Activated CD8-positive, alpha-beta T cell treated with anti-CD3 and anti-CD28 coated beads for 36 hours (primary cell): ENCODE measurements at regions not wholly inside any gene's neighbourhood (a gene's known extent, or its start where the extent isn't known, plus 50 kb on each side); places are given as distances from the start of the nearest gene placed in this dataset.

ENCODE experiments used
- ATAC-seq: fragments of 200-7000 bp; cut with Tn5 transposase; one replicate; pipeline ENCODE4 v1.10.0; 2021; ENCODE audit warnings: mild to moderate bottlenecking, moderate library complexity
- CTCF ChIA-PET: fragments of 350-600 bp; sonication (Branson Sonifier 250); formaldehyde crosslinking; loops from one replicate; lab custom pipeline; 2021; ENCODE audit warnings: antibody characterized with exemption; lab: Charles Lee
- POLR2A ChIA-PET: fragments of 350-600 bp; sonication (Branson Sonifier 250); formaldehyde crosslinking; loops from one replicate; lab custom pipeline; 2021; ENCODE audit warnings: antibody characterized with exemption; lab: Charles Lee
- DNase-seq: peaks from one replicate; pipeline ENCODE4 v3.0.0-alpha.2; 2020
- H3K27ac Mint-ChIP-seq: one replicate; pipeline ENCODE4 v1.8.0; 2021; ENCODE audit warnings: mild to moderate bottlenecking, mixed read lengths
- H3K27me3 Mint-ChIP-seq: one replicate; pipeline ENCODE4 v1.8.0; 2021; ENCODE audit warnings: mixed read lengths
- H3K36me3 Mint-ChIP-seq: one replicate; pipeline ENCODE4 v1.8.0; 2021; ENCODE audit warnings: low read depth, mixed read lengths
- H3K4me1 Mint-ChIP-seq: one replicate; pipeline ENCODE4 v1.8.0; 2021; ENCODE audit warnings: low read depth, mixed read lengths
- H3K4me3 Mint-ChIP-seq: one replicate; pipeline ENCODE4 v1.8.0; 2021; ENCODE audit warnings: mild to moderate bottlenecking, moderate library complexity, mixed read lengths
- H3K9me3 Mint-ChIP-seq: one replicate; pipeline ENCODE4 v1.8.0; 2021; ENCODE audit warnings: mixed read lengths
- CTCF ChIP-seq: fragments of 200-600 bp; IDR thresholded peaks from one replicate; pipeline ENCODE4 v1.8.0; 2022; ENCODE audit warnings: antibody characterized with exemption, mild to moderate bottlenecking
- intact Hi-C: fragments of 100-400 bp; cut with micrococcal nuclease; formaldehyde crosslinking; loops from one replicate; pipeline ENCODE4 v1.10.0; 2022

- Mint-ChIP-seq H3K27me3 (no peaks in the 10 kb centered on the region), H3K36me3 (peaks cover 9% of the 10 kb centered on the region), H3K4me3 (no peak overlapping the region), H3K4me1 (no peaks in the 10 kb centered on the region), H3K27ac (no peak overlapping the region), H3K9me3 (no peaks in the 10 kb centered on the region)
- ChIA-PET POLR2A (no interaction called here), CTCF (no interaction called here)
- no peak for TF ChIP-seq CTCF
- intact Hi-C loops, result no loop called here
- DNase-seq, result no peak
- ATAC-seq, result no peak
Measured at GRCh38 chr7:67341153-67341768, 344.6 kb downstream of the TYW1 start.

- no peak for TF ChIP-seq CTCF
- Mint-ChIP-seq H3K27ac (no peak overlapping the region), H3K27me3 (no peaks in the 10 kb centered on the region), H3K36me3 (peaks cover 9% of the 10 kb centered on the region), H3K4me1 (no peaks in the 10 kb centered on the region), H3K9me3 (no peaks in the 10 kb centered on the region), H3K4me3 (no peak overlapping the region)
- ATAC-seq (no peak), DNase-seq (no peak)
- CTCF ChIA-PET, result no interaction called here
- intact Hi-C loops, result no loop called here
- POLR2A ChIA-PET, result no interaction called here
Measured at GRCh38 chr7:67343114-67343513, 346.5 kb downstream of the TYW1 start.

- DNase-seq, result no peak
- ChIA-PET POLR2A (no interaction called here), CTCF (no interaction called here)
- no peak for TF ChIP-seq CTCF
- Mint-ChIP-seq H3K36me3 (peaks cover 9% of the 10 kb centered on the region), H3K4me3 (no peak overlapping the region), H3K27me3 (no peaks in the 10 kb centered on the region), H3K27ac (no peak overlapping the region), H3K4me1 (no peaks in the 10 kb centered on the region), H3K9me3 (no peaks in the 10 kb centered on the region)
- intact Hi-C loops, result no loop called here
- no peak for ATAC-seq
Measured at GRCh38 chr7:67343572-67343971, 346.9 kb downstream of the TYW1 start.

- ChIA-PET POLR2A (no interaction called here), CTCF (no interaction called here)
- no peak for DNase-seq
Measured at GRCh38 chr7:67344481-67345193, 348.0 kb downstream of the TYW1 start.

More at GRCh38 chr7:67344481-67345193, 348.0 kb downstream of the TYW1 start:
- intact Hi-C loops, result no loop called here
- no peak overlapping the region for H3K4me3 Mint-ChIP-seq
- H3K27ac Mint-ChIP-seq, result no peak overlapping the region
- no peaks in the 10 kb centered on the region for H3K9me3 Mint-ChIP-seq
- no peak for TF ChIP-seq CTCF
- no peak for ATAC-seq
- no peaks in the 10 kb centered on the region for H3K4me1 Mint-ChIP-seq
- H3K36me3 Mint-ChIP-seq, result peaks cover 9% of the 10 kb centered on the region
- no peaks in the 10 kb centered on the region for H3K27me3 Mint-ChIP-seq
